Neural cell (in vitro differentiated cells): ENCODE measurements at regions not wholly inside any gene's neighbourhood (a gene's known extent, or its start where the extent isn't known, plus 50 kb on each side); places are given as distances from the start of the nearest gene placed in this dataset.

Source experiments
- H2AFZ ChIP-seq: fragments of 200-600, 300-800 bp; sonication (generic), shearing (Covaris generic); 2 replicates; pipeline ENCODE4 v1.6.0; 2014; ENCODE audit warnings: low read depth, mild to moderate bottlenecking, antibody characterized with exemption, low read length, moderate library complexity
- H3F3A ChIP-seq: fragments of 200-600 bp; shearing (Covaris generic); 2 replicates; pipeline ENCODE4 v1.6.1; 2016; ENCODE audit warnings: mild to moderate bottlenecking, moderate library complexity, mixed read lengths, antibody characterized with exemption, low read length; ENCODE audit not compliant: insufficient read depth, poor library complexity, severe bottlenecking
- H3K27ac ChIP-seq: fragments of 200-600, 300-800 bp; sonication (generic), shearing (Covaris generic); 2 replicates; pipeline ENCODE4 v1.5.1; 2014; ENCODE audit warnings: mild to moderate bottlenecking, low read length, moderate library complexity
- H3K27me3 ChIP-seq: fragments of 300-800, 200-600 bp; sonication (generic), shearing (Covaris generic); 2 replicates; pipeline ENCODE4 v1.6.0; 2014; ENCODE audit warnings: mild to moderate bottlenecking, low read depth, low read length, moderate library complexity; ENCODE audit not compliant: insufficient read depth
- H3K36me3 ChIP-seq: fragments of 300-800, 200-600 bp; sonication (generic), shearing (Covaris generic); 2 replicates; pipeline ENCODE4 v1.5.1; 2014; ENCODE audit warnings: mild to moderate bottlenecking, antibody characterized with exemption, low read length, moderate library complexity; ENCODE audit not compliant: insufficient read depth
- H3K4me2 ChIP-seq: fragments of 300-800, 200-600 bp; sonication (generic), shearing (Covaris generic); 2 replicates; pipeline ENCODE4 v1.6.0; 2014; ENCODE audit warnings: mild to moderate bottlenecking, low read length
- H3K4me3 ChIP-seq: fragments of 300-800, 200-600 bp; sonication (generic), shearing (Covaris generic); 2 replicates; pipeline ENCODE4 v1.5.1; 2014; ENCODE audit warnings: mild to moderate bottlenecking, low read length, moderate library complexity
- H3K79me2 ChIP-seq: fragments of 200-600 bp; shearing (Covaris generic); replicated peaks from 2 replicates; pipeline ENCODE4 v1.6.0; 2014; ENCODE audit warnings: mild to moderate bottlenecking, low read length, moderate library complexity; ENCODE audit not compliant: insufficient read depth
- H3K9ac ChIP-seq: fragments of 300-800, 200-600 bp; sonication (generic), shearing (Covaris generic); 2 replicates; pipeline ENCODE4 v1.6.1; 2016; ENCODE audit warnings: mild to moderate bottlenecking, low read length, mixed read lengths
- H3K9me2 ChIP-seq: fragments of 200-600 bp; shearing (Covaris generic); 2 replicates; pipeline ENCODE4 v1.6.1; 2016; ENCODE audit warnings: mild to moderate bottlenecking, low read length, mixed read lengths; ENCODE audit not compliant: insufficient read depth
- H3K9me3 ChIP-seq: fragments of 200-600, 300-800 bp; sonication (generic), shearing (Covaris generic); 2 replicates; pipeline ENCODE4 v1.6.1; 2016; ENCODE audit warnings: mild to moderate bottlenecking, mixed run types, low read length, moderate library complexity, mixed read lengths
- H4K20me1 ChIP-seq: fragments of 200-600 bp; shearing (Covaris generic); 2 replicates; pipeline ENCODE4 v1.6.1; 2016; ENCODE audit warnings: mild to moderate bottlenecking, mixed run types; ENCODE audit not compliant: insufficient read depth
- EP300 ChIP-seq: fragments of 450-650 bp; conservative IDR thresholded peaks from 2 replicates; pipeline ENCODE4 v1.6.1; 2014; ENCODE audit warnings: antibody characterized with exemption, mild to moderate bottlenecking, moderate library complexity; ENCODE audit not compliant: poor library complexity, severe bottlenecking
- EZH2 ChIP-seq: fragments of 200-600, 300-800 bp; shearing (Covaris generic), sonication (generic); IDR thresholded peaks from 2 replicates; pipeline ENCODE4 v1.6.1; 2014; ENCODE audit warnings: antibody characterized with exemption, low read length, borderline replicate concordance, mild to moderate bottlenecking; ENCODE audit not compliant: insufficient read depth, poor library complexity, severe bottlenecking
- MXI1 ChIP-seq: fragments of 450-650 bp; conservative IDR thresholded peaks from 2 replicates; pipeline ENCODE4 v1.6.1; 2014; ENCODE audit warnings: antibody characterized with exemption, mild to moderate bottlenecking; ENCODE audit not compliant: poor library complexity, severe bottlenecking
- POLR2AphosphoS5 ChIP-seq: IDR thresholded peaks from 2 replicates; pipeline ENCODE4 v1.6.1; 2012
- RAD21 ChIP-seq: fragments of 450-650 bp; conservative IDR thresholded peaks from 2 replicates; pipeline ENCODE4 v1.6.1; 2014; ENCODE audit warnings: antibody characterized with exemption, mild to moderate bottlenecking, moderate library complexity
- SMC3 ChIP-seq: fragments of 450-650 bp; conservative IDR thresholded peaks from 2 replicates; pipeline ENCODE4 v1.6.1; 2014; ENCODE audit warnings: antibody characterized with exemption, mild to moderate bottlenecking, moderate library complexity; ENCODE audit not compliant: poor library complexity
- TAF1 ChIP-seq: IDR thresholded peaks from 2 replicates; pipeline ENCODE4 v1.6.1; 2012; ENCODE audit warnings: low read depth
- TF ChIP-seq, protein P1 (sequence below): IDR thresholded peaks from 2 replicates; pipeline ENCODE4 v1.6.1; 2012; ENCODE audit warnings: borderline replicate concordance
- TF ChIP-seq, protein P2 (sequence below): fragments of 450-650 bp; IDR thresholded peaks from 2 replicates; pipeline ENCODE4 v1.5.1; 2014; ENCODE audit warnings: antibody characterized with exemption, mild to moderate bottlenecking, moderate library complexity; ENCODE audit not compliant: poor library complexity, severe bottlenecking

DNA sequence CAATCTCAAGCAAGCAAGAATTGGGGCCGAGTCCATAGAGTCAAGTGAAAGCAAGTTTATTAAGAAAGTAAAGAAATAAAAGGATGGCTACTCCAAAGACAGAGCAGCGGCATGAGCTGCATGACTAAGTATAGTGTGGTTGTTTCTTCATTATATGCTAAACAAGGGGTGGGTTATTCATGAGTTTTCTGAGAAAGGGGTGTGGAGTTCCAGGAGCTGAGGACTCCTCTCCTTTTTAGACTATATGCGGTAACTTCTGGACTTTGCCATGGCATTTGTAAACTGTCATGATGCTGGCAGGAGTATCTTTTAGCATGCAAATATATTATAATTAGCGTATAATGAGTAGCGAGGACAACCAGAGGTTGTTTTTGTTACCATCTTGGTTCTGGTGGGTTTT lies 819.9 kb downstream of the KCNJ2 start:
- no peak for TF ChIP-seq RAD21
- TF ChIP-seq TAF1: no peak
- no peak for TF ChIP-seq POLR2AphosphoS5
- TF ChIP-seq MXI1: no peak
- TF ChIP-seq, protein P1, sequence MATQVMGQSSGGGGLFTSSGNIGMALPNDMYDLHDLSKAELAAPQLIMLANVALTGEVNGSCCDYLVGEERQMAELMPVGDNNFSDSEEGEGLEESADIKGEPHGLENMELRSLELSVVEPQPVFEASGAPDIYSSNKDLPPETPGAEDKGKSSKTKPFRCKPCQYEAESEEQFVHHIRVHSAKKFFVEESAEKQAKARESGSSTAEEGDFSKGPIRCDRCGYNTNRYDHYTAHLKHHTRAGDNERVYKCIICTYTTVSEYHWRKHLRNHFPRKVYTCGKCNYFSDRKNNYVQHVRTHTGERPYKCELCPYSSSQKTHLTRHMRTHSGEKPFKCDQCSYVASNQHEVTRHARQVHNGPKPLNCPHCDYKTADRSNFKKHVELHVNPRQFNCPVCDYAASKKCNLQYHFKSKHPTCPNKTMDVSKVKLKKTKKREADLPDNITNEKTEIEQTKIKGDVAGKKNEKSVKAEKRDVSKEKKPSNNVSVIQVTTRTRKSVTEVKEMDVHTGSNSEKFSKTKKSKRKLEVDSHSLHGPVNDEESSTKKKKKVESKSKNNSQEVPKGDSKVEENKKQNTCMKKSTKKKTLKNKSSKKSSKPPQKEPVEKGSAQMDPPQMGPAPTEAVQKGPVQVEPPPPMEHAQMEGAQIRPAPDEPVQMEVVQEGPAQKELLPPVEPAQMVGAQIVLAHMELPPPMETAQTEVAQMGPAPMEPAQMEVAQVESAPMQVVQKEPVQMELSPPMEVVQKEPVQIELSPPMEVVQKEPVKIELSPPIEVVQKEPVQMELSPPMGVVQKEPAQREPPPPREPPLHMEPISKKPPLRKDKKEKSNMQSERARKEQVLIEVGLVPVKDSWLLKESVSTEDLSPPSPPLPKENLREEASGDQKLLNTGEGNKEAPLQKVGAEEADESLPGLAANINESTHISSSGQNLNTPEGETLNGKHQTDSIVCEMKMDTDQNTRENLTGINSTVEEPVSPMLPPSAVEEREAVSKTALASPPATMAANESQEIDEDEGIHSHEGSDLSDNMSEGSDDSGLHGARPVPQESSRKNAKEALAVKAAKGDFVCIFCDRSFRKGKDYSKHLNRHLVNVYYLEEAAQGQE: no peak
- TF ChIP-seq, protein P2, sequence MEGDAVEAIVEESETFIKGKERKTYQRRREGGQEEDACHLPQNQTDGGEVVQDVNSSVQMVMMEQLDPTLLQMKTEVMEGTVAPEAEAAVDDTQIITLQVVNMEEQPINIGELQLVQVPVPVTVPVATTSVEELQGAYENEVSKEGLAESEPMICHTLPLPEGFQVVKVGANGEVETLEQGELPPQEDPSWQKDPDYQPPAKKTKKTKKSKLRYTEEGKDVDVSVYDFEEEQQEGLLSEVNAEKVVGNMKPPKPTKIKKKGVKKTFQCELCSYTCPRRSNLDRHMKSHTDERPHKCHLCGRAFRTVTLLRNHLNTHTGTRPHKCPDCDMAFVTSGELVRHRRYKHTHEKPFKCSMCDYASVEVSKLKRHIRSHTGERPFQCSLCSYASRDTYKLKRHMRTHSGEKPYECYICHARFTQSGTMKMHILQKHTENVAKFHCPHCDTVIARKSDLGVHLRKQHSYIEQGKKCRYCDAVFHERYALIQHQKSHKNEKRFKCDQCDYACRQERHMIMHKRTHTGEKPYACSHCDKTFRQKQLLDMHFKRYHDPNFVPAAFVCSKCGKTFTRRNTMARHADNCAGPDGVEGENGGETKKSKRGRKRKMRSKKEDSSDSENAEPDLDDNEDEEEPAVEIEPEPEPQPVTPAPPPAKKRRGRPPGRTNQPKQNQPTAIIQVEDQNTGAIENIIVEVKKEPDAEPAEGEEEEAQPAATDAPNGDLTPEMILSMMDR: no peak
- no peak for TF ChIP-seq SMC3
- TF ChIP-seq EZH2: no peak
- TF ChIP-seq EP300: no peak
- H3K79me2 ChIP-seq: no peaks in the 10 kb centered on the region
- H3K9me2 ChIP-seq: no peaks in the 10 kb centered on the region
- no peaks in the 10 kb centered on the region for H3K36me3 ChIP-seq
- H3K9ac ChIP-seq: no peak overlapping the region
- H3K9me3 ChIP-seq: no peaks in the 10 kb centered on the region
- no peak overlapping the region for H2AFZ ChIP-seq
- H3K27me3 ChIP-seq: no peaks in the 10 kb centered on the region
- H4K20me1 ChIP-seq: no peaks in the 10 kb centered on the region
- H3K27ac ChIP-seq: no peak overlapping the region
- no peak overlapping the region for H3K4me3 ChIP-seq
- no peak overlapping the region for H3K4me2 ChIP-seq
- H3F3A ChIP-seq: no peaks in the 10 kb centered on the region

DNA sequence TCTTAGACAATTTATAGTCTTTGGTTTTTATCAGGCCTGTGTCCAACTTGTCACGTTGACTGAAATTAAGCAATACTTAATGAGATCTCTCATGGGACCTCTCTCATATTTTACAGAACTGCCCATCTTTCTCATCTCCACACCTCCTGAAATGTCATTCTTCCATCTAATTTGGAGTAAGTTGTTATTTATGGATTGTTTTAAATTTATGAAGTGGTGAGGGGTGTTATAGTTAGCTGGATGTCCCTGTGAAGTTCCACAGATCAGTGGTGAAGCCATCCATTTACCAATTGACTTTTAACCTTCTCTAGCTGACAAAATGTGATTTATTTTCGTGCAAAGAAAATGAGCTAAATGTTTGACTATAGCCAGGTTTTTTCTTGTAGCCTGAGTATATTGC lies 824.9 kb downstream of the KCNJ2 start:
- Histone ChIP-seq H3K9me3 (no peaks in the 10 kb centered on the region), H3K27ac (no peak overlapping the region), H3K9ac (no peak overlapping the region), H3K79me2 (no peaks in the 10 kb centered on the region), H3F3A (no peaks in the 10 kb centered on the region), H3K4me3 (no peak overlapping the region), H2AFZ (no peak overlapping the region), H3K4me2 (no peak overlapping the region), H3K9me2 (no peaks in the 10 kb centered on the region), H4K20me1 (no peaks in the 10 kb centered on the region), H3K36me3 (no peaks in the 10 kb centered on the region), H3K27me3 (no peaks in the 10 kb centered on the region)
- no peak for TF ChIP-seq TAF1

GRCh38 chr17:70995997-70996396 lies 826.7 kb downstream of the KCNJ2 start:
- TF ChIP-seq MXI1 (no peak), EP300 (no peak), EZH2 (no peak), POLR2AphosphoS5 (no peak)
- TF ChIP-seq, protein P1: no peak
- Histone ChIP-seq H3K4me3 (no peak overlapping the region), H2AFZ (no peak overlapping the region)

More at GRCh38 chr17:70995997-70996396, 826.7 kb downstream of the KCNJ2 start:
- Histone ChIP-seq H3K27me3 (no peaks in the 10 kb centered on the region), H3K4me2 (no peak overlapping the region), H3K27ac (no peak overlapping the region), H3K9me2 (no peaks in the 10 kb centered on the region), H4K20me1 (no peaks in the 10 kb centered on the region), H3F3A (no peaks in the 10 kb centered on the region), H3K9ac (no peak overlapping the region), H3K79me2 (no peaks in the 10 kb centered on the region), H3K36me3 (no peaks in the 10 kb centered on the region), H3K9me3 (no peaks in the 10 kb centered on the region)
